NCI-H1092 (cell line): ENCODE measurements at regions not wholly inside any gene's neighbourhood (a gene's known extent, or its start where the extent isn't known, plus 50 kb on each side); places are given as distances from the start of the nearest gene placed in this dataset.

Experiments
- DNase-seq: peaks from one replicate; lab custom pipeline; 2025; lab: John Stamatoyannopoulos, UW

DNA sequence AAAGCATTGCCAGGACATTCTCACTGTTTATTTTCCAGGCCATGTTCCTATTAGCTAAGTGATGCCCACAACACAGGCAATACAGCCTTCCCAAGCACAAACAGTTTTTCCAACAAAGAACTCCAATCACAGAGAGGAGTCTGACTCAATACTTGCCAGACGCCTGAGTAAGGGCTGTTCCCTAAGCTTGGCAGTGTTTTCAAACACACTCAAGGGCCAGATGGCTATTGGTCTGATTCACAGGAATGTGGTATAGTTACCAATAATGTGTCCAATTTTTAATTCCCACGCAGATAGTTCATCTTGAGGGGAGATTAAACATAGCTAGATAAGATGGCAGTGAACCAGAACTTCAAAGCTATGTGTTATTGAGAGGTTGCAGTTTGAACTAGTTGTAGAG is 381.0 kb downstream of the SNAPC1 start:
- DNase-seq, result no peak

DNA sequence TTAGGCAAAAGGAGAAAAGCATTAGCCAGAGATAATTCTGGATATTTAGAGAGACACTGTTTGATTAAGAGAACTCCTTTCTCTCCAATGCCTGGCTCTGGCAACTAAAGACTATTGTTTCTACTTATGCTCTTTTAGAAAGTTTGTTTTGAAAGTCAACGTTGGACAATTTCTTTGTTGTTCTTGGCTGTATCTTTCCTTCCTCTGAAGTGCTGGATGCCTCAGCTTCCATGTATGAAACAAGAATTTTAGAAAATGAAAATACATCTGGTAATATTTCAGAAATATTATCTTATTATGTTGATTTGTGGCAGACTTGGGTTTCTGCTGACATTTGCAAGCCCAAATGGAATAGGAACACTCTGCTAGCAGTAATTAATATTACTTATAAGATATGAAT is 382.6 kb downstream of the SNAPC1 start:
- DNase-seq, result no peak

DNA sequence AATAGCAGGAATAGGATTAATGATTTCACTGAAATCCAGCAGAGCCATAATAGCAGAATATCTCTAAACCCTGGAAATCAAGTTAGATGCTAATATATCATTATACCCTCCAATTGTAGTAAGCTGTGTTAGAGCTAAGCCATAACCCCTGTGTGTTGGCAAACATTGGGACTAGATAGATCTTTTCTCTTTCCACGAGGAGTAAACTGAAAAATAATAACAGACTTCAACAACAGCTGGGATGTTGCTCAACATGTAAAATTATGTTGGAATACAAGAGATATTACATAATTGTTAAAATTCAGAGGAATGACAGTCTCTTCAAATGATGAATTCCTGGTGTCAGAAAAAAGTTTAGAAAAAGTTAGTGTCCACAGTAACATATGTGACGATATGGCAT is 383.8 kb downstream of the SNAPC1 start:
- no peak for DNase-seq

DNA sequence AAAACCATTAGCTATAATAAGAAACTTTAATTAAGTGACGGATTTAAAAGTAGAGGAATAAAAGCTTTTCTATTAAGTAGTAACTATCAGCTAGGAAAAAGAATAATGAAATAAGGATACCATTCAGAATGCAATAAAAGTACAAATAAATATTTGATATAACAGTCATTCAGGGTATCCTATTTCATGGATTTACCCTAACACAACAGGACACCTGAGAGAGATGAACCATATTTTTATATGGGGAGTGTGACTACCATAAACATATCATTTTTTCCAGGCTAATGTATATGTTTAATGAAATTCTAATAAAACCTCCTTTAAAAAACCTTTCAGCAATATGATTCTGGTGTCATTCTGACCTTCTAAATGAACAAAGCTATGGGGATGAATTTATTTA is 393.8 kb downstream of the SNAPC1 start:
- no peak for DNase-seq

DNA sequence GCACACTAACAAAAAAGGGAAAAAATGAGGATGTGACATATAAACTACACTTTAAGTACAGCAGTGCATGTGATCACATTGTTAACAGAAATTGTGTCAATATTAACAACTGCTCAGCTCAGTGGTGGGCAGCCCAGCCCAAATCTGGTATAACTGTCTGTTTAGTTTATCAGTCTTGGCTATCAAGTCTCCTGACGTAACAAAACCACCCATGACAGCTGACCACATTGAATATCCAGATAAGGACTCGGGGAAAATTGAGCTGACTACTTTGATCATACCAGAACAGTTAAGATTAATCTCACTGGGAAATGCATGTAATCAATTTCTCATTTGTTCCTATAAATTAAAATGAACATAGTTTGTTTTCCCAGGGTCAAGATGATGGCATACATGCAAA is 396.6 kb downstream of the SNAPC1 start:
- DNase-seq, result no peak

DNA sequence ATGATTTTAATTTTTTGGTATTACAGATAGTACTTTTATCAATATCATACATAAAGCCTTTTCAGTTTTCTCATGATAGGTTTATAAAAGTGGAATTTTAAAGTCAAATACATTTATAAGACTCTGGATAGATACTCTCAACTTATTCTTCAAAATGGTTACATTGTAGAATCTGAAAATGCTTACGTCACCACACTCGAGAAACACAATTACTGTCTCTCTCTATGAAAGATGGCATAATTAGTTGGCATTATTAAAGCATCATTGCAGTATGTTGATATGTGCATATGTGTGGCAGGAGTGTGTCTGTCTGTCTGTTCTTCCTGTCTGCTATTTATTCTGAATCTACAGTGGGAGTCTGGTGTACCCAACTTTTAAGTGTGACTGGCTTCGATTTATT is 397.1 kb downstream of the SNAPC1 start:
- no peak for DNase-seq

DNA sequence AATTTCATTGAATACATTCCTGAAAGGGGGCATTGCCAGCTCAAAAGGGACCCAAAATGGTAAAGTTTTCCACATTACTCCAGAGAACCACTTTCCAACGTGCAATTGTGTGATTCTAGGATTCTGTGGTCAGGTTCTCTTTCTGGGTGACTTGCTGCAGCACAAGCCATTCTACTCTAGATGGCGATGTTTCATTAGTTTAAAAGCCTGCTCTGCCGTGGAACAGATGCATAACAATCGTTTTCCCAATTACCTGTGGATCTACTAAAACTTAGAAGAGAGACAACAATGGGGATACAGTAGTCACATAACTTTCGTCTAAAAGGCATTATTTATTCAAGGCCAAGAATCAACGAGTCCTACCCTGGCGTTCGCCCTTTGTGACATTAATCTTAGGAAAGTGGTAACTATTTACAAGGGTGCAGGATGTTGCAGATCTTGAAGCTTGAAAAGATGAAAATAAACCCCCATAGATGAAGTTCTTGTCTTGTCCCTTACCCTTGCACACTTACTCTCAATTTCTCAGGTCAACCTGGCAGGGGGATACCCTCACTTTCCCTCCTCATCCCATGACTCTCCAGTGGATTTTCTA is 400.9 kb downstream of the SNAPC1 start:
- peak; percentile 45 for DNase-seq

DNA sequence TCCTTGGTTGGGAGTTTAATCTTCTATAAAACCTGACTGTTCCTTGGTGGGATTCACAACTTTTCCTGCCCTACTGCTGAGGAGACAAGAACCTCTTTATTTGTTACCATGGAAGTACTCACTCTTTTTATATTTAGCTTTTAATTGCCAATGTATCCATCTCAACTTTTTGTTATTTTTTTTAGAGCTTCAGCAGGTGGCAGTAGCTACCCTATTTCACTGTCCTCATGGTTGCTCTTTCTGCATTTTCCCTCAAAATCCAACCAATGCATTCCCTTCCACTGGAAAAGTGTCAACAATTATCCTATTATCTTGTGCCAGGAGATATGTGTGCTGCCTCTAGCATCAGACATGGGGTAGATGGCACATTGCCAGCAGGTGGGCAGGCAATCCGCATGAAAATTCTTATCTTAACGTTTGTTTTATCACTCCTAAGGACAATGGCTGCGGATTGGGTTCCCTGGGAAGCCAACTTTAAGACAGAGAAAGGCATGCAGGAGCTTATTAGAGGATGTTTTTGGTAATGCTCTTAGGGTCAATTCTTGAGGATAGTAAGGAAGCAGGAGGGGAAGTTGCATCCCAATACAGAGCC is 406.4 kb downstream of the SNAPC1 start:
- no peak for DNase-seq

DNA sequence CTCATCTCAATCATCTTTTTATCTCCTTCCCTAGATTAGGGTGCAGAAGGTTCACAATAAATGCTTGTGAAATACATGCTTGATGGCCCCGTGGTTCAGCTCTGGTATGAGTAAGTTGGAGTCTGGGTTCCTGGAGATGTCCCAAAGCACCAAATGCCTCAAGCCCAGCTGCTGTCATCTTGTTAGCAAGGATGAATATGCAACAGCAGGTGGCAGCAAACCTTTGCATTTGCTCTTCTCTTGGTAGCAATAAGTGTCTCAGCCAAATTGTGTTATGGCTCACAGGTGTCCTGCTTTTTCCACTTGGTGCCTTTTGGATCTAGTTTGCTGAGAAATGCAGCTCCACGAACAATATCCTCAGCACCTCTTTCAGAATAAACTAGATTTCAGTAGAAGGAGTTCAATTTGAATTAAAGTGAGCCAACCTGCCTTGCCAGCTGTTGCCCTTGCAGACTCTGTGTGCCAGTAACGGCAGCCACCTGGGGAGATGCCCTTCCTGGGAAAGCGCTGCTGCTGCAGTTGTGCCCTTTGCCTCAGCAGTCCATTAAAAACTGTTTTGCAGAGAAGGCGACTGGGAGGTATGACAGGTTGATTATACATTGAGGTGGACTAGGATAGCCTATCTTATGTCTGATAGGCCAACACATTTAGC is 417.3 kb downstream of the SNAPC1 start:
- peak; percentile 83 for DNase-seq

DNA sequence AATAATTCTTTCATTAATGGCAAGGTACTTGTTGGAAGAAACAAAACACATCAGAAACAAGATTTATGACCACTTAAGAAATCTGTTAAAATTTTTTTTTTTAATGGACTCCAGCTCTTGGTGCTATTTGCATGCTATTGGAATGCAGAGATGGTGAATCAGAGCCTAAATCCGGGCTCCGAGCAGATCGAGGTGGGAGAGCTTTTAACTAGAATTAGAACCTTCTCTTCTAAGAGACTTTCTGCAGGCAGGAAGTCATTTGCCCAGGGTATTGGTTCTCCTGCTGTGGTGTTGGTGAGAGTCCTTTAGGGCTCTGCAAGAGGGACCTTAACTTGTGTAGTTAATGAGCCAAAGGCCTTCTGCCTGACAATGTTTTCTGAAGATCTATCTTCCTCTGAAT is 419.4 kb downstream of the SNAPC1 start:
- no peak for DNase-seq

DNA sequence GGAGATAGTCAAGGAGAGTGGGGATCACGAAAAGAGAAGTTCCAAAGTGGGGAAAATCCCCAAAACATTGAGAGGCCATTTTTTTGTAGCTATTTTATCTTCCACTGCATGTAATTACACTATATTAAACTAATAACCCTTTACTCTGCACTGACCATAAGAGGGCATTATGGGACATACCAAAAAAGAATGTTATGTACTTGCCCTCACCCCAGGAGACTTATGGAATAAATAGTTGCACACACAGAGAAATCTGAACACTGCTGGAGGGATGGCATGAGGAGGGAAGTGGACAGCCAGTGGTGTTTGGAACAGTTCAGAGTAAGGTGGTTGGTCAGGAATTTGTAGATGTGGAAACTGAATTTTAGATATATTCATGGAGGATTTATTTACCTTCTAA is 422.9 kb downstream of the SNAPC1 start:
- no peak for DNase-seq

DNA sequence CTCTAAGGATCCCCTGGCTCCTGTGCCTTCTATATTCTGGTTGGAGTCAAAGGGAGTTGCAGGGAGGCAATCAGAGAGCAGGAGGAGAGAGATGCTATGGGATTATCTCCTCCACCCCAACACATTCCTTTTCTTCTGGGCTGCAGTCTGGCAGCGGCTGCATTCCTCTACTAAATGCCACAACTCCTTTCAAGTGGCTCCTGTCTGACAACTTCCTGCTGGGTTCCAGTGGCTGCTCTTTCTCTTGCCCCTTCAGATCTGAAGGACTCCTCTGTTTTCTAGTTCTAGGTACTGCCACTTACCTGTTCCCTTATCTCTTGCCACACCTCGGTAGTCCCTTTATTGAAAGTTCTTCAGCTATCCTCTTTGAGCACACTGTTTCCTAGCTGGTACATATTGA is 425.0 kb downstream of the SNAPC1 start:
- DNase-seq, result no peak

DNA sequence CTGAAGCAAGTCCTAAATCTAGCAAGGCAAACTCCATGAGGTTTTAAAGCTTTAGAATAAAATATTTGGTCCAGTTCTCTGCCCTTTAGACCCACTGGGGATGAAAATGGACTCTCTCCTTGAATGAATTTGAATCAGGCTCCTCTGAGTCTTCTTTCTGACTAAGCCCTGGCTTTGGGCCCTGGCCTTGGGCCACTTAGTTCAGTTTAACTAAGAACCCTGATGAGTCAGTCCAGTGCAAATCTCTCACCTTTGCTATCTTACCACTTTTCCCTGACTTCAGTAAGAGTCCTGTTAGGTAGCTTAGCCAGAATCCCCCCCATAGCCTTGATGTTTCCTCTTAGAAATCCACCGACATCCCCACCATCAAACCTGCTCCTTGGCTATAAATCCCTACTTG is 427.5 kb downstream of the SNAPC1 start:
- DNase-seq, result no peak

DNA sequence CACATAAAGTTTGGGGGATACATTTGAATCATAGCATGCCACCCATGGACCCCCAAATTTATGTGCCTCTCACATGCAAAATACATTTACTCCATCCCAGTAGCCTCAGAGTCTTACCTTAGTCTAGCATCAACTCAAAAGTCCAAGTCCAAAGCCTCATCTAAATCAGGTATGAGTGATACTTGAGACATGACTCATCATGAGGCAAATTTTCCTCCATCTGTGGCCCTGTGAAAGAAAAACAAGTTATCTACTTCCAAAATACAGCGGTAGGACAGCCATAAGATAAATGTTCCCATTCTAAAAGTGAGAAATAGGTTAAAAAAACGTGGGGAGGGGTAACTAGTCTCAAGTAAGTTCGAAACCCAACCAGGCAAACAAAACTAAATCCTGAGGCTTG is 444.2 kb downstream of the SNAPC1 start:
- DNase-seq, result no peak

DNA sequence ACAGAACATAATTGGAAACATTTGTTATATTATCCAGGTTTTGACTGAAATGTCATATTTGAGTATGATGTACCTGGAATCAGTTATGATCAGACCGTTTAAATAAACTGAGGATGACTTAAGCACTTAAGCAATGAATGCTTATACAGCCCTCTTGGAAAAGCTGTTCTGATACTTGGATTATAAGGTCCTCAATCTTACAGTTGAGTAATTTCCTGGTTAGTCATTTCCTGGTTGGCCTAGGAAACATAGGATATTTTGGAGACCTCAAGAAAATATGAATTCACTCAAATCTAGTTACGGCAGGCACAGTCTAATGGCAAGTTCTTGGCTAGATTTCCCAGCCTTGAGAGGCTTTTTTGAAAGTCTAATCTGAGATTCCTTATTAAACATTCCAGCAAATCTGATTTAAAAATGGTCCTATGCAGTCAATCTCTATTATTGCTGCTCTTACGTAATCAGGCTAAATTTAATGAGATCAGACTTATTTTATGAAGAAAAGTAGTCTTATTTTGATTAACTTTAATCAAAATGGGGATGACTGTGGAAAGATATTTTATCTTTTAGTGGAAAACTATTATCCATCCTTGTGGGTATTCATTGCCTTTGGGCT is 447.2 kb downstream of the SNAPC1 start:
- no peak for DNase-seq

DNA sequence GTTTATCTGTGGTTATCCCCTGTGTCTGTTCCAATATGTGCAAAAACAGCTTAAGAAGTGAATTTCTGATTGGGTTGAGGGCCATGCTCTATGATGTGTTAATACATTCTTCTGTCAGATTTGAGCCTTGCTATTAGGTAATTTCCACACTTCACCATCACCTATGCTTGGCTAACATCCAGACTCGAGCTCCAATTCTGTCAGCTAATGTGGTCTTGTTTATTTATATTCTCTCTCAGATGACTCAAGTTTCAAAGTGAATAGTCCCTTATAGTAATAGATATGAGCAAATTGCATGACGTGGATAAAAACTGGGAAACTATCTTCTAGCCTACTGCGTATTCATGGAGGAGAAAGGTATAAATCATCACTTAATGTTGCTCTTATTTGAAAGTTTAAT is 451.3 kb downstream of the SNAPC1 start:
- peak; percentile 3 for DNase-seq

DNA sequence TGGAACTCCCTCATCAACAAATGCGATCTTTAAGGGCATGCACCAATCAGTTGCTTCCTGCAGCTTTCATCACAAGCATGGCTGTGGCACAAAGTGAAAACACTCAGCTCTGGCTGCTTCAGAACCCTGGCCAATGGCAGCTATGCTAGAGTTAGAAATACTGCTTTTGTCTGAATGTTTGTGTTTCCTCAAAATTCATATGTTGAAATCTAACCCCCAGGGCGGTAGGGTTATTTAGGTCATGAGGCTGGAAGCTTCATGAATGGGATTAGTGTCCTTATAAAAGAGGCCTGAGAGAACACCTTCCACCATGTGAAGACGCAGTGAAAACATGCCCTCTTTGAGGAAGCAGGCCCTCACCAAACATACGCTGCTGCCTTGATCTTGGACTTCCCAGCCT is 453.9 kb downstream of the SNAPC1 start:
- DNase-seq, result no peak

DNA sequence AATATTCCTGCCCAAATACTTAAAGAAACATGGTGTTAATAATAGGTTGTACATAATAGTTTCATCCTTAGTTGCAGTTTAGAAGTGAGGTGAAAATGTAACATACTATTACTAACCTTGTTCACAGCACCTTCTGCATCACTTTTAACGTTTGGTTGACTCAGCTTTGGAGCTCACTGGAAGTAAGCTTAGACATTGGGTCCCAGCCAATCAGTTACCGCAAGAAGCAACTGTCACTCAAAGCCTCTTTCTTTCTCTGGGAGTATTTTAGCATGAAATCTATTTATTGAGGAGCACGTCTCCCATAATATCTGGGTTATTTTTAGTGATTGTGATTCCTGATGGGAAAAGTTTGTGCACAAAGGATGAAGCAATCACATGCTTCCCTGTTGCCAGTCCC is 472.6 kb downstream of the SNAPC1 start:
- DNase-seq, result no peak

DNA sequence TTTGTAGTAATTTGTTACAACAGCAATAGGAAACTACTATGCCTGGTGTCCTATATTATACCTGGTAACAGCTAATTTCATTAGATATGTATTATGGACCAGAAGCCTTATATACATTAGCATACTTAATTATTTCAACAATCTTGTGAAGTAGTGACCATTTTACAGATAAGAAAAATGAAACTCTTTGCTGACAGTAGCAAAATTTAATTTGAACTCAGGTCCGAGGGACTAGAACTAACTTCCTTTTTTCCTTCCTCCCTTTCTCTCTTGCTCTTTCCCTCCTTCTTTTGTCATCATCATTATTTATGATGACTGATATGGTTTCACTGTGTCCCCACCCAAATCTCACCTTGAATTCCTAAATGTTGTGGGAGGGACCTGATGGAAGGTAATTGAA is 482.0 kb downstream of the SNAPC1 start:
- no peak for DNase-seq

DNA sequence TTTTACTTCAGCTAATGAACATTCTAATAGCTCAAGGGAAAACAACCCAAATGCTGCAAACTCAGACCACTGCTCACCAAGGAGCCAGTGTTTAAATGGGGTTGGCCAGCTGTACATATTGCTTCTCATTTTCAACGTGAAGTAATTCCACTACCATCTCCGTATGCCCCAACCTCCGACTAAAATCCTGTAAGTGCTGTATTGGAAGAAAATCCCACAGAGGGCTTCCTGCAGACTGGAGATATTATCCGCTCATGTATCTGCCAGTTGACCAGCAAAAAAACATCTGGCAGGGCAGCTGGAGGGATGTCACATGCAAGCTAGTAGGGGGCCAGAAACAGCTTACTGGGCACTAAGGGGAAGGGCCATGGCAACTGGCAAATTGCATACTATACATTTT is 485.0 kb downstream of the SNAPC1 start:
- DNase-seq, result no peak

DNA sequence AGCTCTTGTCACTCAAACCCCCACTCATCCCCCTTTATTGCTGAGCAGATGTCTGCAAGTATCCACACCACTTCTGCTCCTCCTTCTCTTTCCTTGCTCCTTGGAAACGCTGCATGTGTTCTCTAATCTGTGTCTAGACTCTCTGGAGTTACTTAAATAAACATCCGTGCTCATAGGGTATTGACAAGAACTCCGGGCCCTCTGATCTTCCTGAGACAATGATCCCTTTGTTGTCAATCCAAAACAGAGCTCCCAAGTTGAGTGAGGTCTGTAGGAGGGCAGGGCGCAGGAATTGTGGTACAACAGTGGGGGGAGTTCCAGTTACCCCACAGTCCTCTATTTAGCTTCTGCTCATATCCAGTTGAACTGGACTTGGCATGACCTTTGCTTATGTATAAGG is 489.0 kb downstream of the SNAPC1 start:
- DNase-seq, result no peak

DNA sequence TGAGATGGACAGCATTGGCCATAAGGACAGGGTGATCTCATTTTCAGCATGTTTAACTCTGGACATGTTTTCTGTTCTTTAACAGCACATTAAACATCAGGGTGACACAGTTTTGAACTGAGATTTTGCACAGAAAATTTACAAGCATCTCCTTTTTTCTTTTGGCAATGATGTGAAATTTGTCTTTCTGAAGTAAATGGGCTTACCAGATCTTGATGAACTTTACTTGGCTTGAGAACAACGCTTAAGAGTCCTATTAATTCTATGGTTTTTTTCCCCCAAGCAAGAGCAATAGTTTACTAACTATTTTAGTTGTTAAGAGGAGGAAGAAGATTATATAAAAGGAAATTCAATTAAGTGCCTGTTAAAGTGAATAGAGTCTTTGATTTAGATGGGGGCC is 491.0 kb downstream of the SNAPC1 start:
- no peak for DNase-seq

DNA sequence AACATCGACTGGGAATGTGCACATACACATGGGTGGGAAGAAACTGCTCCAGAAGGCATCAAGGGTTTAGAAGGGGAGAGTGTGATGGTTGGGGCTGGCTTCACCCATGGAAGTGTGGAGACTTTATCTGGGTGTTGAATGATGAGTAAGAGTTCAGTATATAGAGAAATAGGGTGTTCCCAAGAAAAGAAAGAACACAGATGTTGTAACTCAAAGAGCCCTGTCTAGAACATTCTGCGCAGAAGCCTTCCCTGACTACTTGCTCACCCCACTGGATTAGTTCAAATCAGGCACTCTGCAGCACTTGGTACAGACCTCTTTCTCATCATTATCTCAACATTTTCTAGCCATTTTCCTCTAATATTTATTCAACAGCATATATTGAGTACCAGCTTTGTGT is 491.7 kb downstream of the SNAPC1 start:
- DNase-seq, result no peak

DNA sequence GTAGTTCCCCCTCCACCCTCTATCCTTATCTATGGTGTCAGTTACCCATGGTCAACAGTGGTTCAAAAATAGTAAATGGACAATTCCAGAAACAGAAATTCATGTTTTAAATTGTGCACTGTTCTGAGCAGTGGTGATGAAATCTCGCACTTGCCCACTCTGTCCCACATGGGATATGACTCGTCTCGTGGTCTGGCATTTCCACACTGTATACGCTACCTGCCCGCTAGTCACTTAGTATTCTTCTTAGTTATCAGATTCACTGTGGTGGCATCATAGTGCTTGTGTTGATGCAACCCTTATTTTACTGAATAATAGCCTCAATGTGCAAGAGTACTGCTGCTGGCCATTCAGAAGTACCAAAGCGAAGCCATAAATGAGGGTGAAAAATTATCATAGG is 507.0 kb downstream of the SNAPC1 start:
- DNase-seq, result no peak
